Endothelial cell (in vitro differentiated cells): ENCODE measurements at regions not wholly inside any gene's neighbourhood (a gene's known extent, or its start where the extent isn't known, plus 50 kb on each side); places are given as distances from the start of the nearest gene placed in this dataset.

ENCODE experiments used
- DNase-seq: peaks from one replicate; pipeline ENCODE4 v3.0.0; 2021; ENCODE audit warnings: low spot score
- H3K27ac Mint-ChIP-seq: one replicate; pipeline ENCODE4 v1.8.0; 2021; ENCODE audit warnings: mixed read lengths, inconsistent platforms; ENCODE audit not compliant: unreplicated experiment
- H3K27me3 Mint-ChIP-seq: one replicate; pipeline ENCODE4 v1.8.0; 2021; ENCODE audit warnings: mild to moderate bottlenecking, moderate library complexity, mixed read lengths, inconsistent platforms; ENCODE audit not compliant: unreplicated experiment
- H3K36me3 Mint-ChIP-seq: one replicate; pipeline ENCODE4 v1.8.0; 2021; ENCODE audit warnings: mild to moderate bottlenecking, low read depth, mixed read lengths, inconsistent platforms; ENCODE audit not compliant: unreplicated experiment
- H3K4me1 Mint-ChIP-seq: one replicate; pipeline ENCODE4 v1.8.0; 2021; ENCODE audit warnings: mild to moderate bottlenecking, mixed read lengths, inconsistent platforms; ENCODE audit not compliant: unreplicated experiment
- H3K4me3 Mint-ChIP-seq: one replicate; pipeline ENCODE4 v1.8.0; 2021; ENCODE audit warnings: mild to moderate bottlenecking, mixed read lengths, inconsistent platforms; ENCODE audit not compliant: unreplicated experiment
- H3K9me3 Mint-ChIP-seq: one replicate; pipeline ENCODE4 v1.8.0; 2021; ENCODE audit warnings: mixed read lengths, inconsistent platforms; ENCODE audit not compliant: unreplicated experiment
- CTCF ChIP-seq: fragments of 200-600 bp; sonication (generic); IDR thresholded peaks from one replicate; pipeline ENCODE4 v1.5.0; 2021; ENCODE audit warnings: antibody characterized with exemption; ENCODE audit not compliant: unreplicated experiment

- peaks cover 6% of the 10 kb centered on the region for H3K9me3 Mint-ChIP-seq
- DNase-seq: no peak
- no peaks in the 10 kb centered on the region for H3K4me1 Mint-ChIP-seq
- no peak overlapping the region for H3K4me3 Mint-ChIP-seq
- H3K27ac Mint-ChIP-seq: no peak overlapping the region
- TF ChIP-seq CTCF: no peak
- H3K36me3 Mint-ChIP-seq: peaks cover 4% of the 10 kb centered on the region
- H3K27me3 Mint-ChIP-seq: no peaks in the 10 kb centered on the region
Measured at GRCh38 chr6:16035488-16036080, 93.3 kb upstream of the MYLIP start.

- H3K4me1 Mint-ChIP-seq: no peaks in the 10 kb centered on the region
- H3K9me3 Mint-ChIP-seq: peaks cover 6% of the 10 kb centered on the region
- H3K27me3 Mint-ChIP-seq: no peaks in the 10 kb centered on the region
- TF ChIP-seq CTCF: no peak
- DNase-seq: no peak
- H3K36me3 Mint-ChIP-seq: peaks cover 4% of the 10 kb centered on the region
- no peak overlapping the region for H3K4me3 Mint-ChIP-seq
- no peak overlapping the region for H3K27ac Mint-ChIP-seq
Measured at GRCh38 chr6:16033214-16033613, 95.7 kb upstream of the MYLIP start.

GRCh38 chr6:16031278-16031981, 97.5 kb upstream of the MYLIP start:
- Mint-ChIP-seq H3K9me3 (peaks cover 6% of the 10 kb centered on the region), H3K27ac (no peak overlapping the region), H3K27me3 (no peaks in the 10 kb centered on the region), H3K36me3 (peaks cover 4% of the 10 kb centered on the region), H3K4me3 (no peak overlapping the region), H3K4me1 (no peaks in the 10 kb centered on the region)
- TF ChIP-seq CTCF: no peak
- no peak for DNase-seq

DNA sequence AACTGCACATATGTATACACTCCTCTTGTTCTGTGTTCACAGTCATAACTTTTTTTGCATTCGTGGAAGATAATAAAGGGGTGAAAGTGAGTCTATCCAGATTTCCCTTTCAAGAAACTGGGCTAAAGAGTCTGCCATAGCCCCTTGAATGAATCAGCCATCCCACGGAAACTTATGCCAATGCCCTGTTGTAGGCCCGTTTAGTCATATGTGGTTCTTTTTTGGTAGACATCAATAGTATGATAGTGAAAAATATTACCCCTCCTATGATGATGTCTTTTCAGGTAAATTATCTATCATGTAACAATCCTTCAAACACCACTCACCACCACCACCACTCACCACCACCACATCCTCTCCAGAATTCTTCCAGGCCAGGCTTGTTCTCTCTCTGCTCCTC, 99.9 kb upstream of the MYLIP start:
- Mint-ChIP-seq H3K27ac (no peak overlapping the region), H3K27me3 (no peaks in the 10 kb centered on the region), H3K9me3 (peaks cover 6% of the 10 kb centered on the region), H3K36me3 (peaks cover 4% of the 10 kb centered on the region), H3K4me1 (no peaks in the 10 kb centered on the region), H3K4me3 (no peak overlapping the region)
- DNase-seq: no peak
- no peak for TF ChIP-seq CTCF

DNA sequence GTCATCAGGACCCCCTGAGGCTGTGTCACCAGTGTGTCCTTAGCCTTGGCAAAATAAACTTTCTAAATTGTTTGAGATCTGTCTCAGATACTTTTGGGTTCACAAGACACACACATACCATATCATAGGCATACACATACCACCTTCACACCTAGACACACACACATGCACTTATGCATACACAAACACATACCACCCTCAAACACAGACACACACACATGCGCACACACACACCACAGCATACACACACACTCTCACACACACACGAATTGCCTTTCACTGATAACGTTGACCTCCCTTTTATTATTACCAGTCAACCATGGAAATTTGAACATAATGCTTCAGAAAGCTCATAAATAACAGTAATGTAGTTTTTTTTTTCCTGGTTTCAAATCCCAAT, 108.6 kb upstream of the MYLIP start:
- no peak for TF ChIP-seq CTCF
- H3K4me3 Mint-ChIP-seq: no peak overlapping the region

More for the DNA sequence above, 108.6 kb upstream of the MYLIP start:
- Mint-ChIP-seq H3K36me3 (no peaks in the 10 kb centered on the region), H3K4me1 (no peaks in the 10 kb centered on the region), H3K9me3 (peaks cover 7% of the 10 kb centered on the region), H3K27me3 (no peaks in the 10 kb centered on the region), H3K27ac (no peak overlapping the region)
- DNase-seq: no peak
